Upper lobe of left lung (tissue), 4 donors: ENCODE measurements at regions not wholly inside any gene's neighbourhood (a gene's known extent, or its start where the extent isn't known, plus 50 kb on each side); places are given as distances from the start of the nearest gene placed in this dataset.

Source experiments
- CTCF ChIP-seq, 6 experiments: fragments of 450-650 bp in 4 of 6; fragments of 200-600 bp in 2 of 6; sonication (generic) in 2 of 6; IDR thresholded peaks; one replicate each; pipeline ENCODE4 v1.5.1; 2016 to 2019; ENCODE audit warnings: antibody characterized with exemption in 6 of 6
- EP300 ChIP-seq, 4 donors: sonication (generic); formaldehyde crosslinking; IDR thresholded peaks; one replicate each; pipeline ENCODE4 v1.5.1; 2017; ENCODE audit warnings: antibody characterized with exemption in 4 of 4, control low read depth in 2 of 4
- POLR2A ChIP-seq, 4 donors: fragments of 450-650 bp; IDR thresholded peaks; one replicate each; pipeline ENCODE4 v1.5.1; 2016 to 2017; ENCODE audit warnings: antibody characterized with exemption in 4 of 4, mild to moderate bottlenecking in 2 of 4

- TF ChIP-seq CTCF (IDR thresholded peaks at IDR 0.05): no peak
- TF ChIP-seq EP300 (IDR thresholded peaks at IDR 0.05): no peak
- TF ChIP-seq POLR2A (IDR thresholded peaks at IDR 0.05): no peak
Measured at GRCh38 chr18:28438381-28438780, 261.5 kb upstream of the CDH2 start.
